ENCODE measurements at regions not wholly inside any gene's neighbourhood (a gene's known extent, or its start where the extent isn't known, plus 50 kb on each side); places are given as distances from the start of the nearest gene placed in this dataset.

DNA sequence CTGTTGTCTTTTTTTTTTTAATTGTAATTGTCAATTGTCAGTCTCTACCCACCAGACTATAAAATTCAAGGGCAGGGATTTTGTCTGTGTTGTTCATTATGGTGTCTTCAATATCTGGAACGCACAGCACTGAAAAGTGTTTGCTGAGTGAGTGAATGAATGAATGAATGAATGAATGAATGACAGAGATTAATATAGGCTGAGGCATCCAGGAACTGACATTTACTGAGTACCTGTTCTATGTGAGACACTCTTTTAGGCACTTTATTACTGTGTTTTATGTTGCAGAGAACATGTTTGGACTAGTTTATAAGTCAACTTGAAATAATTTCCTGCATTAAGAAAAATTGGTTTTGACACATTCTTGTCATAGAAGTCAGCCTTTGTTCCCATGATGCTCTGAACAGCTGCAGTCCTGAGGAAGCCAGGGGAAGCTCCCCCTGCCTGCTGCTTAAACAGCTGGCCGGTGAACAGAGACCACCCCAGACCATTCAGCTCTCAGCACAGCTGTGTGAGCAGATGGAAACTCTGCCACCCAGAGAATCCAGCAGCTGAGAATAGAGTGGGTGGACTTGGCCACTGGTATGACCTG lies 160.7 kb upstream of the CCND2 start:
- Histone ChIP-seq H3K4me1 (ENCODE audit: control insufficient read depth, insufficient read depth, low read length) (no peaks in the 10 kb centered on the region), H3K9me3 (ENCODE audit: control insufficient read depth, insufficient read depth, low read depth, low read length) (no peaks in the 10 kb centered on the region), H3K36me3 (ENCODE audit: control insufficient read depth in 2 of 2, insufficient read depth in 1 of 2, low read length in 2 of 2) (no peaks in the 10 kb centered on the region), H3K4me3 (ENCODE audit: low read depth, low read length) (no peak overlapping the region), H3K27ac (ENCODE audit: extremely low read depth, low read depth, low read length) (no peak overlapping the region)
- TF ChIP-seq ZNF426 (tag by site-specific recombination; IDR thresholded peaks at IDR 0.05): no peak
- TF ChIP-seq, protein P1, sequence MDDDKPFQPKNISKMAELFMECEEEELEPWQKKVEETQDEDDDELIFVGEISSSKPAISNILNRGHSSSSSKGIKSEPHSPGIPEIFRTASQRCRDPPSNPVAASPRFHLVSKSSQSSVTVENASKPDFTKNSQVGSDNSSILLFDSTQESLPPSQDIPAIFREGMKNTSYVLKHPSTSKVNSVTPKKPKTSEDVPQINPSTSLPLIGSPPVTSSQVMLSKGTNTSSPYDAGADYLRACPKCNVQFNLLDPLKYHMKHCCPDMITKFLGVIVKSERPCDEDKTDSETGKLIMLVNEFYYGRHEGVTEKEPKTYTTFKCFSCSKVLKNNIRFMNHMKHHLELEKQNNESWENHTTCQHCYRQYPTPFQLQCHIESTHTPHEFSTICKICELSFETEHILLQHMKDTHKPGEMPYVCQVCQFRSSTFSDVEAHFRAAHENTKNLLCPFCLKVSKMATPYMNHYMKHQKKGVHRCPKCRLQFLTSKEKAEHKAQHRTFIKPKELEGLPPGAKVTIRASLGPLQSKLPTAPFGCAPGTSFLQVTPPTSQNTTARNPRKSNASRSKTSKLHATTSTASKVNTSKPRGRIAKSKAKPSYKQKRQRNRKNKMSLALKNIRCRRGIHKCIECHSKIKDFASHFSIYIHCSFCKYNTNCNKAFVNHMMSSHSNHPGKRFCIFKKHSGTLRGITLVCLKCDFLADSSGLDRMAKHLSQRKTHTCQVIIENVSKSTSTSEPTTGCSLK (tag by site-specific recombination; IDR thresholded peaks at IDR 0.05): no peak
- TF ChIP-seq, protein P2, sequence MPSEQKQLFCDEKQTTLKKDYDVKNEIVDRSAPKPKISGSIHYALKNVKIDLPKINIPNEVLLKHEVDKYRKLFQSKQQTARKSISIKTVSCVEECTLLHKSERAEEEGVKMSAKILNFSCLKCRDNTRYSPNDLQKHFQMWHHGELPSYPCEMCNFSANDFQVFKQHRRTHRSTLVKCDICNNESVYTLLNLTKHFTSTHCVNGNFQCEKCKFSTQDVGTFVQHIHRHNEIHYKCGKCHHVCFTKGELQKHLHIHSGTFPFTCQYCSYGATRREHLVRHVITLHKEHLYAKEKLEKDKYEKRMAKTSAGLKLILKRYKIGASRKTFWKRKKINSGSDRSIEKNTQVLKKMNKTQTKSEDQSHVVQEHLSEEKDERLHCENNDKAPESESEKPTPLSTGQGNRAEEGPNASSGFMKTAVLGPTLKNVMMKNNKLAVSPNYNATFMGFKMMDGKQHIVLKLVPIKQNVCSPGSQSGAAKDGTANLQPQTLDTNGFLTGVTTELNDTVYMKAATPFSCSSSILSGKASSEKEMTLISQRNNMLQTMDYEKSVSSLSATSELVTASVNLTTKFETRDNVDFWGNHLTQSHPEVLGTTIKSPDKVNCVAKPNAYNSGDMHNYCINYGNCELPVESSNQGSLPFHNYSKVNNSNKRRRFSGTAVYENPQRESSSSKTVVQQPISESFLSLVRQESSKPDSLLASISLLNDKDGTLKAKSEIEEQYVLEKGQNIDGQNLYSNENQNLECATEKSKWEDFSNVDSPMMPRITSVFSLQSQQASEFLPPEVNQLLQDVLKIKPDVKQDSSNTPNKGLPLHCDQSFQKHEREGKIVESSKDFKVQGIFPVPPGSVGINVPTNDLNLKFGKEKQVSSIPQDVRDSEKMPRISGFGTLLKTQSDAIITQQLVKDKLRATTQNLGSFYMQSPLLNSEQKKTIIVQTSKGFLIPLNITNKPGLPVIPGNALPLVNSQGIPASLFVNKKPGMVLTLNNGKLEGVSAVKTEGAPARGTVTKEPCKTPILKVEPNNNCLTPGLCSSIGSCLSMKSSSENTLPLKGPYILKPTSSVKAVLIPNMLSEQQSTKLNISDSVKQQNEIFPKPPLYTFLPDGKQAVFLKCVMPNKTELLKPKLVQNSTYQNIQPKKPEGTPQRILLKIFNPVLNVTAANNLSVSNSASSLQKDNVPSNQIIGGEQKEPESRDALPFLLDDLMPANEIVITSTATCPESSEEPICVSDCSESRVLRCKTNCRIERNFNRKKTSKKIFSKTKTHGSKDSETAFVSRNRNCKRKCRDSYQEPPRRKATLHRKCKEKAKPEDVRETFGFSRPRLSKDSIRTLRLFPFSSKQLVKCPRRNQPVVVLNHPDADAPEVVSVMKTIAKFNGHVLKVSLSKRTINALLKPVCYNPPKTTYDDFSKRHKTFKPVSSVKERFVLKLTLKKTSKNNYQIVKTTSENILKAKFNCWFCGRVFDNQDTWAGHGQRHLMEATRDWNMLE (tag by site-specific recombination; conservative IDR thresholded peaks at IDR 0.05; ENCODE audit: low read depth): no peak
- no peak for TF ChIP-seq ZNF133 (tag by site-specific recombination; IDR thresholded peaks at IDR 0.05)
- TF ChIP-seq, protein P3, sequence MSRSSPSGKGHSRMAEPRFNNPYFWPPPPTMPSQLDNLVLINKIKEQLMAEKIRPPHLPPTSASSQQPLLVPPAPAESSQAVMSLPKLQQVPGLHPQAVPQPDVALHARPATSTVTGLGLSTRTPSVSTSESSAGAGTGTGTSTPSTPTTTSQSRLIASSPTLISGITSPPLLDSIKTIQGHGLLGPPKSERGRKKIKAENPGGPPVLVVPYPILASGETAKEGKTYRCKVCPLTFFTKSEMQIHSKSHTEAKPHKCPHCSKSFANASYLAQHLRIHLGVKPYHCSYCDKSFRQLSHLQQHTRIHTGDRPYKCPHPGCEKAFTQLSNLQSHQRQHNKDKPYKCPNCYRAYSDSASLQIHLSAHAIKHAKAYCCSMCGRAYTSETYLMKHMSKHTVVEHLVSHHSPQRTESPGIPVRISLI (tag by site-specific recombination; IDR thresholded peaks at IDR 0.05): no peak
- no peak for TF ChIP-seq SCRT2 (tag by site-specific recombination; IDR thresholded peaks at IDR 0.05)
- TF ChIP-seq, protein P4, sequence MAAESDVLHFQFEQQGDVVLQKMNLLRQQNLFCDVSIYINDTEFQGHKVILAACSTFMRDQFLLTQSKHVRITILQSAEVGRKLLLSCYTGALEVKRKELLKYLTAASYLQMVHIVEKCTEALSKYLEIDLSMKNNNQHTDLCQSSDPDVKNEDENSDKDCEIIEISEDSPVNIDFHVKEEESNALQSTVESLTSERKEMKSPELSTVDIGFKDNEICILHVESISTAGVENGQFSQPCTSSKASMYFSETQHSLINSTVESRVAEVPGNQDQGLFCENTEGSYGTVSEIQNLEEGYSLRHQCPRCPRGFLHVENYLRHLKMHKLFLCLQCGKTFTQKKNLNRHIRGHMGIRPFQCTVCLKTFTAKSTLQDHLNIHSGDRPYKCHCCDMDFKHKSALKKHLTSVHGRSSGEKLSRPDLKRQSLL (tag by site-specific recombination; IDR thresholded peaks at IDR 0.05): no peak
- TF ChIP-seq OVOL3 (tag by site-specific recombination; IDR thresholded peaks at IDR 0.05): no peak
- no peak for TF ChIP-seq ZNF223 (tag by site-specific recombination; IDR thresholded peaks at IDR 0.05)
- TF ChIP-seq KLF8 (tag by site-specific recombination; IDR thresholded peaks at IDR 0.05): no peak
- TF ChIP-seq ZNF19 (tag by site-specific recombination; IDR thresholded peaks at IDR 0.05; ENCODE audit: low read depth): no peak
- no peak for TF ChIP-seq ZNF37A (tag by site-specific recombination; IDR thresholded peaks at IDR 0.05)
- TF ChIP-seq, protein P5, sequence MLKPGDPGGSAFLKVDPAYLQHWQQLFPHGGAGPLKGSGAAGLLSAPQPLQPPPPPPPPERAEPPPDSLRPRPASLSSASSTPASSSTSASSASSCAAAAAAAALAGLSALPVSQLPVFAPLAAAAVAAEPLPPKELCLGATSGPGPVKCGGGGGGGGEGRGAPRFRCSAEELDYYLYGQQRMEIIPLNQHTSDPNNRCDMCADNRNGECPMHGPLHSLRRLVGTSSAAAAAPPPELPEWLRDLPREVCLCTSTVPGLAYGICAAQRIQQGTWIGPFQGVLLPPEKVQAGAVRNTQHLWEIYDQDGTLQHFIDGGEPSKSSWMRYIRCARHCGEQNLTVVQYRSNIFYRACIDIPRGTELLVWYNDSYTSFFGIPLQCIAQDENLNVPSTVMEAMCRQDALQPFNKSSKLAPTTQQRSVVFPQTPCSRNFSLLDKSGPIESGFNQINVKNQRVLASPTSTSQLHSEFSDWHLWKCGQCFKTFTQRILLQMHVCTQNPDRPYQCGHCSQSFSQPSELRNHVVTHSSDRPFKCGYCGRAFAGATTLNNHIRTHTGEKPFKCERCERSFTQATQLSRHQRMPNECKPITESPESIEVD (tag by site-specific recombination; IDR thresholded peaks at IDR 0.05): no peak
- TF ChIP-seq ZXDB (tag by site-specific recombination; IDR thresholded peaks at IDR 0.05): no peak
- TF ChIP-seq ZNF16 (tag by site-specific recombination; IDR thresholded peaks at IDR 0.05; ENCODE audit: low read depth): no peak
- TF ChIP-seq ZNF221 (tag by site-specific recombination; IDR thresholded peaks at IDR 0.05; ENCODE audit: borderline replicate concordance): no peak
- no peak for TF ChIP-seq ZNF266 (tag by site-specific recombination; IDR thresholded peaks at IDR 0.05; ENCODE audit: low read depth)
- TF ChIP-seq, protein P6, sequence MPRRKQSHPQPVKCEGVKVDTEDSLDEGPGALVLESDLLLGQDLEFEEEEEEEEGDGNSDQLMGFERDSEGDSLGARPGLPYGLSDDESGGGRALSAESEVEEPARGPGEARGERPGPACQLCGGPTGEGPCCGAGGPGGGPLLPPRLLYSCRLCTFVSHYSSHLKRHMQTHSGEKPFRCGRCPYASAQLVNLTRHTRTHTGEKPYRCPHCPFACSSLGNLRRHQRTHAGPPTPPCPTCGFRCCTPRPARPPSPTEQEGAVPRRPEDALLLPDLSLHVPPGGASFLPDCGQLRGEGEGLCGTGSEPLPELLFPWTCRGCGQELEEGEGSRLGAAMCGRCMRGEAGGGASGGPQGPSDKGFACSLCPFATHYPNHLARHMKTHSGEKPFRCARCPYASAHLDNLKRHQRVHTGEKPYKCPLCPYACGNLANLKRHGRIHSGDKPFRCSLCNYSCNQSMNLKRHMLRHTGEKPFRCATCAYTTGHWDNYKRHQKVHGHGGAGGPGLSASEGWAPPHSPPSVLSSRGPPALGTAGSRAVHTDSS (tag by site-specific recombination; IDR thresholded peaks at IDR 0.05): no peak
- no peak for TF ChIP-seq ZBTB20 (tag by site-specific recombination; IDR thresholded peaks at IDR 0.05)
- ChIA-PET CTCF (no interaction called here), POLR2A (no interaction called here)
